Activated CD4-positive, CD25-positive, alpha-beta regulatory T cell treated with anti-CD3 and anti-CD28 coated beads, Interleukin-2, amount 50 U/mL, for 24 hours (primary cell): ENCODE measurements at regions not wholly inside any gene's neighbourhood (a gene's known extent, or its start where the extent isn't known, plus 50 kb on each side); places are given as distances from the start of the nearest gene placed in this dataset.
"Not testable (repeated sequence)": the region's sequence is repeated elsewhere in the genome, so short reads cannot be mapped to it uniquely, and the experiment has no call there.

ENCODE experiments used
- ATAC-seq, 2 donors: fragments of 150-1000 bp; cut with Tn5 transposase; one replicate each; pipeline ENCODE4 v1.10.0; 2021; ENCODE audit warnings: mild to moderate bottlenecking in 1 of 2, moderate library complexity in 1 of 2

DNA sequence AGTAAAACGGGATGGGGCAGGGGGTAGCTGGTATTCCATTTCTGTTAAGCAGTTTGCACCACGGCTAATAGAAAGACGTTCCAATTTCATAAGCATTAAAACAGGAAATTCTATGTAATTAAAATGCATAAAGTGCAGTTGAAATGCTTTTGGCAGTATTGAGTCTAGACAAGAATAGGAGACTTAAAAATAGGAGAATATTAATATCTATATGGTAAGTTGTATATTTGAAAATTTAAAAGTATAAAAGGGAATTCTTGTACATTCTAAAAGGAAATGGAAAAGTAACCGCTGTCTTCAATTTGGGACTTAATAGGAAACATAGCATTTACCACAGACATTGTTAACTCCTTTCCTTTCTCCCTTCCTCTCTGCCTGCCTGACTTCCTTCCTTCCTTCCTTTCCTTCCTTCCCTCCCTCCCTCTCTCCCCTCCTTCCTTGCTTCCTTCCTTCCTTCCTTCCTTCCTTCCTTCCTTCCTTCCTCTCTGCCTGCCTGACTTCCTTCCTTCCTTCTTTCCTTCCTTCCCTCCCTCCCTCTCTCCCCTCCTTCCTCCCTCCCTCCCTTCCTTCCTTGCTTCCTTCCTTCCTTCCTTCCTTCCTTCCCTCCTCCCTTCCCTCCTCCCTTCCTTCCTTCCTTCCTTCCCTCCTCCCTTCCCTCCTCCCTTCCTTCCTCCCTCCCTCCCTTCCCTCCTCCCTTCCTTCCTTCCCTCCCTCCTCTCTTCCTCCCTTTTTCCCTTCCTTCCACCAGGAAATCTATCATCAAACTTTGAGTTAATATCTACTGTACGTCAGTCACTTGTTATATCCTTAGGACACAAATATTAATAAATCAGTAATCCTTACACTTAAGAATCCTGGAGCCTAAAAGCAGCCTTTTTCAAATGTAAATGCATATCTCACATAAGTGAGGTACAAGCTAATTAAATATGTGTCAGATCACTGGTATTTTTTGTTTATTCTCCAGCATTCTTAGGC, 1049.3 kb downstream of the GALC start:
- no peak for ATAC-seq

DNA sequence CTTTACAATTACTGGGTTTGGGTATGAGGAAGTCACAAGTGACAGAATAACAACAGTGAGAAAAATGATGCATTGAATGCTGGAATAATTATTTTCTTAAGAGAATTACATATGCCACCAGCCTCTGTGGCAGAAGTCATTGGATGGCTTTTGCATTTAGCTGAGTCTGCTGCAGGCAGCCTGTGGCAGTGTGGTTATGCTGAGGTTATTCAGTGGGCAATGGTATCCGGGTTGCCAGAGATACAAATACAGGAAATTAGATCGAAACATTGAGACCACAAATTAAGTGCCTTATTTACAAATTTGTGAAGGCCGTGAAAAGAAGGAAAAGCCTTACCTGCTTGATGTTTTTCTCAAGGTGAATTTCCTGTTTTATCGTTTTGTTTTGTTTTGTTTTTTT, 1050.0 kb downstream of the GALC start:
- ATAC-seq = no peak

DNA sequence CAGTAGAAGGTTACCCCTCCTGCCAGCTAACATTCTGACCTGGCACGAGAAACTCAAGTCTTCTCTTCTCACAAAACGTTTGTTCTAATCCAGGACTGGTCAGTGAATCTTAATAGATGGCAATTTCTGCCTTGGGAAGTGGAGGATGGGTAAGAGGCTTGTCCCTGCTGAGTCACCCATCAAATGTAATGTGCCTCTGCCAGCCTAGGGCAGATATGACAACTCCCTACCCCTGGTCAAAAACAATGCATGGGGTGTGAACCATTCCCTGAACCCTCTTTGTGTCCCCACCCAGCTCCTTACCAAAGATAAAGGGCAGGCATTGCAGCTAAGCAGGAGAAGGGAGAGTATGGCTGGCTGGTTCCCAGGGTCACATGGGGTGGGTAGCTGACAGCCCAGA, 1052.9 kb downstream of the GALC start:
- no peak for ATAC-seq

DNA sequence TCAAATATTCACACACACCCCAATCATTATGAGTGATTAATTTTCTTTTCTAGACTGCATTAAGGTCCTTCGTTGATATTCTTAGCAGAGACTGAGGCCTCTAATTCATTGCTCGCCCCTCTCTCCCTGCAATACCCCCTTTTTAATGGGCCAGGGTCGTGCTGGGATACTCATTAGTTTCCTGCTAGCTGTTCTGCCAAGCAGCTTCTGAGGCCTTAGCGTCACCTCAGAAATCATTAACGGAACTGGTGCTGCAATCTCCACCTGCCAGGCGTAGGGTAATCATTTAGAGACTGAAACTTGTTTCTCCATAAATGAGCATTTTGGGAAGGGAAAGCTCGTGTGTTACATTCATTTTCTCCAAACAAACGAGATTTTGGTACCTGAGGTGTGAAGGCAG, 1054.7 kb downstream of the GALC start:
- no peak for ATAC-seq

DNA sequence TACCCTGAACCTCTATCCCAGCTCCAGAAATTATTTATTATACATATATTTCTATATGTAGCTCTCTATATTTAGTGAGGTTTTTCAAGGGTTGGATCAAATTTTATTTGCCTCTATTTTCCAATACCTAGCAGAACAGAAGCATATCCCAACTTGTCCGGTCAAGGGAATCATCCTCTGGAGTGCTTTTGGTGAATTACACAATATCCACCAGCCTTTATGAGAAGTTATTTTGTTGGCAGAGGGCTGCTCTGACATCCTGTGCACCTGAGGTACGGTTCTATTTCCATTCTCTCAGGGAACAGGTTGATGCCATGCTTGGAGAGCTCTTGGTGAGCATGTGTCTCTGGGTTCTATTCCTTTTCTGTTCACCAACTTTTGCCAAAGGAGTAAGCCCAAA, 1056.4 kb downstream of the GALC start:
- ATAC-seq = no peak

DNA sequence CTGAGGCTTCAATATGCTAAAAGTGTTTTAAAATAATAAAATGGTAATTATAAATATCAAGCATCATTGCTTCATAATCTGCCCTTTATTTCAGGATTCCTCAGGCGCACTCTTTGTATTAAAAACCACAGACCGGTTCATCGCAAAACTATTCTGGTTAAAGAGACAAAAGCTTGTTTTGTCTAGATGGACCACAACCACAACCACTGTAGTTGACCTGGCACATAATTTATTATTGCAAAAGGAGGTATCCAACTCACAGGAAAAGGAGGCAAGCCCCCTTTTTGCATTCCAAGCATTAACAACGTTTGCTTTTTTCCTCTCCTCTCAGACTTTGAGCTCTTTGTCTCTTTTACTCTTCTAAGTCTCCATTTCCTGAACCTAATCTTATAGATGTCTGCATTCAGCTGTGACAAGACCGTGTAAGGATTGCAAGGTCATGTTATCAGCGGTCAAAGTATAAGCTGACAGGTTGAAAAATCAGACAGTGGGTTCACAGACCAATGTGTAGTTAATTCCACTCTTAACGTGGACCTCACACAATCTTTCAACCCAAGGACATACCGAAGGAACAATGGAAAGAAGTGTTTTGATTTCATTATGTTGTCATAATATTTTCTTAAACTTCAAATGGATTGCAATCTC, 1057.6 kb downstream of the GALC start:
- ATAC-seq = no peak

DNA sequence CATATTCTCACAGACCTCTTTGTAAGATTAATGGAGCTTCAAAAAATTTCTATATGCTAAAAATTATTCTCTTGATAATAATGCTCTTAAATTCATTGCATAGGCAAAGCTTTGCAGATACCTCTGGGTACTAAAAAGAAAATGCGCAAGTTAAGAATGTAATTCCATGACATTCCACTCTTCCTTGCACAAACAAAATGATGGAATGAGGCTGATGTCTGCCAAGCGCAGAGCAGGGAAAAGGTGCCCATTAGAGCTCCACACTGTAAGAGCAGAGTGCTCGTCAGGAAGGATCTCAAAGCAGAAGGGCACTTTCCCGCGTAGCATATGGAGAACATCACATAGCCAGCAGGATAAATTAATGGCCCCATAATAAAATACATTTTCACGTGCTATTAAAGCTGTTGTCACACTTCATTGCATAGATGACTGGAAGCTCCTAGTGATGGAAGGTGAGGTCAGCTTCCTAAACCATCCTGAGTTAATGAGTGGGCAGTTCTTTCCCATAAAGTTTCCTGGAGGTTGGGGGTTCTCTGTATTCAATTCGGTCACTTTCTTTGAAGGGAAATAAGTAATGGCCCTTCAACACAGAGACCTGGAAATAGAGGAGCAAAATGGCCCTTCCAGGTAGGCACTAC, 1058.9 kb downstream of the GALC start:
- no peak for ATAC-seq

DNA sequence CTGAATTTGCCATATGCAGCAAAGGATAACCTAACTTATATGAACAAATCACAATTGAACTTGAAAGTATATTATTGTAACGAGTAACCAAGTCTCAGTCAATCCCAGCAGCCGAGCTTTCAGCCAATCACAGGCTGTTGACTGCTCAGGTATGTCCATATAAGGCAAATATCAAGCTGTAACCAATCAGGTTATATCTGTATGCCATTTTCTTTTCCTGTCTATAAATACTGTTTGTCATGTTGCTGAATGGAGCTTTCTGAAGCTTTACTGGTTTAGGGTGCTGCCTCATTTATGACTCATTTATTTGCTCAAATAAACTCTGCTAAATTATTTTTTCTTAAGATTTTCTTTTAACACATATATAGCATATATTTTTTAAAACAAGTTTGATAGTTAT, 1059.5 kb downstream of the GALC start:
- no peak for ATAC-seq

DNA sequence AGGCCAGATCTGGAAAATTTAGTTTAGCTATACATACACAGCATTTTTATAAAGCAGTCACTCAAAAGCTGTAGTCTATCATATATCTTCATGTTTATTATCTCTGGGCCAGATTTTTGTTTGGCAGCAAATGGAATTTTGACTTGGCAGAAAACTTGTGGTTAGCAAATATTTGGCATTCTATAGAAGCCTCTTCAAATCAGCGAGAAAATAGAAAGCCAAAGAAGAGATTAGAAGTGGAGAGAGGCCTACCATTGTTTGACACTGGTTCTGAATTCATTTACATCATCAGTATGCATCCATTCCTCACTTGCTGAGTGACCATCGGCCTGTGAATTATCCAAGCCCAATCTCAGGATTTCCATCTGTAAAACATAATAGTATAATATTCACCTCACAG, 1077.6 kb downstream of the GALC start:
- ATAC-seq = no peak

DNA sequence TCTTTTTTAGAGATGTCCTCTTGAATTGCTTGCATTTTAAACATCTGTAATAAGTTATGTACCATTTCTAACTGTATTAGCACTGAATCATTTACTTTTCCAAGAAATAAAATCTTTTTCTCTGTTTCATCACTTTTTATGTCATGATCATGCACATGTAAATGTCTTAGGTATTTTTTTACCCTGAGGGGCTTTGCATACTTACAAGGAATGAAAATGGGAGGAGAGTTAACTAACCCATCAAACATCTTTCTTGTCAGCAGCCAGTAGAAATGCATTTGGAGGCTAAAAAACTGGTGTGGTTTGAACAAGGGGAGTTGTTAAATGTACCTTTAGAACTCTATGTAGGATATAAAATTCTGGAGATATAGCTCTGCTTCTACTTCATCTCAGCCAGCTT, 1080.3 kb downstream of the GALC start:
- no peak for ATAC-seq

DNA sequence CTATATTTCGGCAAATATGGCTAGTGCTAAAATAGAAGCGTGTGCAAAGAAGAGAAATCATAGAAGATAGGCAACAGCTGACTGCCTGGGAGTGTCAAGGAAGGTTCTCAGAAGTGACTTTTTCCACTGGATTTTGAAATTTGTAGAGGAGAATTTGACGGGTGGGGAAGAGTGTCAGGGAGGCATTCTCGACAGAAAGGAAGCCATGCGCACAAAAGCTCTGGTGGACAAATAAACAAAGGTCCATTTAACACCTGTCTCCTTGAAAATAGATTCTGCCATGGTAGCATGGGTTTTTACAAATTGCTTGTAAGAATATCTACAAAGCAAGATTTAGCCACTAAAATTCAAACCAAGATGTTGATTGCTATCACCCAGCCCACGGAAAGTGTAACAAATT, 1081.5 kb downstream of the GALC start:
- ATAC-seq = no peak

DNA sequence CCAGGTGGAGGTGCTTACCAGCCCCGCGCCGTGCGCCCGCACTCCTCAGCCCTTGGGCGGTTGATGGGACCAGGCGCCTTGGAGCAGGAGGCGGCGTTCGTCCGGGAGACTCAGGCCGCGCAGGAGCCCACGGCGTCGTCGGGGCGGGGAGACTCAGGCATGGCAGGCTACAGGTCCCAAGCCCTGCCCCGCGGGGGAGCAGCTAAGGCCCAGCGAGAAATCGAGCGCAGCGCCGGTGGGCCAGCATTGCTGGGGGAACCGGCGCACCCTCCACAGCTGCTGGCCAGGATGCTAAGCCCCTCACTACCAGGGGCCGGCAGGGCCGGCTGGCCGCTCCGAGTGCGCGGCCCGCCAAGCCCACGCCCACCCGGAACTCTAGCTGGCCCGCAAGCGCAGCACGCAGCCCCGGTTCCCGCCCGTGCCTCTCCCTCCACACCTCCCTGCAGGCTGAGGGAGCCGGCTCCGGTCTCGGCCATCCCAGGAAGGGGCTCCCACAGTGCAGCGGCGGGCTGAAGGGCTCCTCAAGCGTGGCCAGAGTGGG, 1087.5 kb downstream of the GALC start:
- ATAC-seq = not testable (repeated sequence)

DNA sequence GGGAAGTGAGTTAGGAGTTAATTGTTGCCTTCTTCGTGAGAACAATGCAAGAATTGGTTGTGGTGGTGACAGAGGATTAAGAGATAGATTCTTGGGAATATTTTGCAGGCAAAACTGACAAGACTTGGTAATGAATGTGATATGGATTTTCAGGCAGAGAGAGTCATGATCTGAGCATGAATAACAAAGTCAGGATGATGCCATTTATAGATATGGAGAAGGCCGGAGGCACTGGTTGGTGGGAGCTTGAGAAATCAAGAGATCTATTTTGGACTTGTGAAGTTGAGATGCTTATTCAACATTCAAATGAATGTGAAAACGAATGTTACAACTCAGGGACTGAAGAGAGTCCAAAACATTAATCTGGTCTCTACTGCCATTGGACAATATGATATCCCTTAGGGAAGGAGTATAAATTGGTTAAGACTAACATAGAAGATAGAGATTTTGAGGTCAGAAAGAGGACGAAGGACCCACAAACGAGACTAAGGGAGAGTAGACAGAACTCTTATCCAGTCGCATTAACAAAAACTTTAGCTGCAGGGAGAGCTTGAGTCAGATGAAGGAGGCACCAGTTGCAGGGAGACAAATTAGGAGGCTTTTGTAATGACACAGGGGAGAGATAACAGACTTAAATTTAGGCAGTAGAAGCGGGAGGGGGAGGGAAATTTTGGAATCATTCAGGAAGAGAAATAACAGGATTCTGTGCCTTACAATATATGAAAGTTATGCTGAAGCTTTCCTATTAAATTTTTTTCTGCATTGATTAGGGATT, 1090.6 kb downstream of the GALC start:
- no peak for ATAC-seq

DNA sequence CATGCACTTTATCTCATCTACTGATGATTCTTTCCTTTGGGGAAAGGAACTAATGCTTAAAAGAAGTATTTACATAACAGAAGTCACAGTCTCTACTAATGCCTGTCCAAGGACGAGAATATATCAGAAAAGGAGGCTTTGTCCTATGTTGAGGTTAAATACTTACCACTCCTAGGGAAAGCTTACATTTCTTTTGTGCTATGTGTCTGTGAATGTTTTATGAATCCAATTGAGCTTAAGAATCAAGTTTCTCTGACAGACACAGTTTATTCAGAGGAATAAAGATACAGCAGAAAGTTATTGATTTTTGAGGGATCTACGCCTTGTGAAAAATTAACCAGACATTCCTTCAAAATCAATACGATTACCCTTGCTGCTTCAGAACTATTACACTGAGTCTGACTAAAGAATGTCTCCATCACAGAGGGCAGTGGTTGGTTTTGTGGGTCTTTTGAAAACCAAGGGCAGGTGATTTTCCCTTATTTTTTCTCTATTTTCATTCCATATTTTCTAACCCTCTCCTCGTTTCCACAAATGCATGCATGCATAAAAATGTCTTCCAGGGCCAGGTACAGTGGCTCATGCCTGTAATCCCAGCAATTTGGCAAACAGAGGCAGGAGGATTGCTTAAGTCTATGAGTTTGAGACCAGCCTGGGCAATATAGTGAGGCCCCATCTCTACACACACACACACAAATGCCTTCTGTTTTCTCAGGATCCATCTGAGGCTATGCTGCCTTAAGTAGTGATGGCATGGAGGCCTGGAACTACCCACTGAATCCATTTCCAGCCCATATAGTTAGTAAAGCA, 1095.1 kb downstream of the GALC start:
- no peak for ATAC-seq

DNA sequence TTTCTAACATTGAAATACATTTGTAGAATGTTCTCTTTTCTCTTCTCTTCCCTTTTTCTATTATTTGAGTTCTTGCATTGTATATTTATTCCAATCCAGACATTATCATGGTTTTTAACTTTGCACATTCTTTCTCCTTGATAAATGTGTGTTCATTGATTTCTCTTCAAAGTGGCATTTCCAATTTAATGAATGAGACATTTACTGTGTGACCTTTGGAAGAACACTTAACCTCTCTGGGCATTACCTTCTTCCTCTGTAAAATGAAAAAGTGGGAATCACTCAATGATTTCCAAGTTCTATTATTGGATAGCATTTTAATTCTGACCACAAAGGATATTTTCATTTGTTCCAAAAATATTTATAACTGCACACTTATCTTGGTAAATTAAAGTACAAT, 1095.8 kb downstream of the GALC start:
- ATAC-seq = no peak

DNA sequence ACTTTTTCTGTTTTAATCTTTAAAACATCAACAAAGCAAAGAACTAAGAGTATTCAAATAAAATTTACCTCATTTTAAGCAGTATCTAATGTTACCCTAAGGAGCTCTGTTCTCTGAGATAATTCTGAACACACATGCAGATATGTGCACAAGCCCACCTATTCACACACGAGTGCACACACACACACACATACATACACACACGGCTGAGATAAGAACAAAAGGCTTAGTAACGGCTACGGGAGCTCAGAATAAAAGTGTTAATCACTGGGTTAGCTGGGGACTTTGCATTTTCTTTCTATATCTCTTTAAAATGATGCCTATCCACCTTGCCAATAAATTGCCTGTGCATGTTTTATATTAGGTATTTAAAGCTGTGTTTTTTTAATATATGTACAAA, 1096.3 kb downstream of the GALC start:
- no peak for ATAC-seq

DNA sequence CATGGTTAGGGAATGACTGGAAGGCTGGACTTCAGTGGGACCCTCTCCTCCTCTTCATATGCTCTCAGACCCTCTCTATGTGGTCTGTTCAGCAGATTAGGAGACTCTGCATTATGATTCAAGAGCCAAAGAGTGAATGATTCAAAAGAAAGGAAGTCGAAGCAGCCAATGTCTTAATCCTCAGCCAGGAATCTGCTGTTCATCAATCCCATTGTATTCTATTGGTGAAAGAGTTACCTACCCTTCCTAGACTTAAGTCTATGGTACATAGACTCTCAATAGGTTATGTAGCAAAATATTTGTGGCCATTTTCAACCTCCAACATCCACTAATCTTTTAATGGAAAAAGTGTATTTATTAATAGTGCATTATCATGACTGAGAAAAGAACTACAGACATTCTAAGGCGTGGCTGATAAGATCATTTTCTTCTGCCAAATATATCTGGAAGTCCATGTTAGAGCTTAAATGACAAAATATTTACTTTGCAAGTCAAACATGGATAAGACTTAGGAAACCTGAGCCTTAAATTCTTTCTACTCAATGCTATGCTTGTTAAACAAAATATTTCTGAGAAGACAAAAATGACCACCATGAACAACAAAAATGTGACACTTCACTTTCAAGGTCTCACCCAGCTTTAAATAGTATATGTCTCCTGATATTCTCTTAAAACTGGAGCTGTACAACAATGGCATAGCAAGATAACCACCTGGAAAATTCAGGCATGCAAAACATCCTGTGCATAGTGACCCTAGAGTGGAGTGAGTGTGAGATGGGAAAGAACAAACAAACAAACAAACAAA, 1100.6 kb downstream of the GALC start:
- no peak for ATAC-seq

DNA sequence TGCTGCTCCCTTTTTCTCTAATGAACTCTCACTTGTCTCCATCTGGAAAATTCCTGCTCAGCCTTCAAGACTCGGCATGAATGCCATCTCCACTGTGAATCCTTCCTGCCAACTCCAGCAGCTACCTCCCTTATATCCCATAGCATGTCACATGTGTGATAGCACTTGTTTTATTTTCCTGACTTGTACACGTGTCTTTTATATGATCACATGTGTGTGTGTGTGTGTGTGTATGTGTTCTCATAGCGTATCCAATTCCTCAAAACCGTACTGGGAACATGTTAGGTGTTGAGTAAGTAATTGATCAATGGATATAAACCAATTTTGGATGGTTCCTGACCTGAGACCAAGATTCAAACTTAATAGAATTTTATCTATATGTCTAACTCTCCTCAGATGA, 1107.7 kb downstream of the GALC start:
- ATAC-seq = no peak

DNA sequence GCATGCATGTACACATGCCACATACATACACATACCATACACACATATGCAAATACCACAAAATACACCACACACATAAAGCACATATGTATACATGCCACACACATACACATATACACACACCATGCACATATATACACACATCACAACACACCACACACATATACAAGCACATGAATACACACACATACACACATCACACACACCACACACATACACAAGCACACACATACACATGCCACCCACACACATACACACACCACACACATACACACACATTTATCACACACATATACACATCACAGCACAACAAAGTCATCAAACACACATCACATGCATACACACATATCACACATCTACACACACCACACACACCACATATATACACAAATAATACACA, 1108.5 kb downstream of the GALC start:
- ATAC-seq = no peak

DNA sequence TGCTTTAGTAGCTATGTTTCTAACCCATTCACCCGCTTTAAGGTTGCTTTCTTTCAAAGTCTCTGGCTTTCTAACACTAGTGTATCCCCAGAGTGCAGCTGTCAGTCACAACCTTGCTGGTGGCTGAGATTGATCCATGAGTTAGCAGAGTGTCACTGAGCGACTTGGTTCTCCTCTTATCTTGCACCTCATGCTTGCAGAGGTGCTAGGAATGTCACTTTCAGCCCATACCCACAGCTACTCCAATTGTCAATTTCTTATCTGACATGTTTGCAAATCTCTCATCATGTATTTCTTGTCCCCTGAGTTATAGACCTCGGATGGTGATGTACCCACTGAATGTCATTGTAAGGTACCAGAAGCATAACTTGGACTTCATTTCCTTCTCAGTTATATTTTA, 1110.2 kb downstream of the GALC start:
- ATAC-seq = no peak

DNA sequence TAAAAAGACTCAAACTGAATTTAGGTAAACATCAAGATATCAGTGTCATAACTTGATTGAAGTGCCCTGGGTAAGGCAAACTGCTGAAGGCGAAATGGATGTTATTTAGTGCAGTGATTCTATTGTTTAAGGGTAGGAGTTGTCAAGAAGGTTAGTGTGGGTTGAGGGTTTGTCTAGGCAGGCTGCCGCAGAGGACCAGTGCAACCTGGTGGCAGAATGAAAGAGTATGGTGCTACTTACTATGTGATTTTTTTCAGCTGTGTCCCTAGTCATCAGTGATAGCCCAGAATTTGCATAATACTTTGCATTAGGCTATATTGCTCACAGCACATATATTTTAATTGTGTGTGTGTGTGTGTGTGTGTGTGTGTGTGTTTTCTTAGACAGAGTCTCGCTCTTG, 1127.0 kb downstream of the GALC start:
- ATAC-seq = no peak
